Breast epithelium (tissue), 4 donors: ENCODE measurements at regions not wholly inside any gene's neighbourhood (a gene's known extent, or its start where the extent isn't known, plus 50 kb on each side); places are given as distances from the start of the nearest gene placed in this dataset.

Experiments
- DNase-seq, 2 donors: peaks; one replicate each; pipeline ENCODE4 v3.0.0-alpha.2; 2019; ENCODE audit warnings: low spot score in 2 of 2
- H3K27ac ChIP-seq, 2 donors: fragments of 200-600 bp; sonication (generic) in 1 of 2; one replicate each; pipeline ENCODE4 v1.5.1; 2016 to 2019; ENCODE audit warnings: mild to moderate bottlenecking in 1 of 2
- H3K27me3 ChIP-seq, 2 donors: fragments of 200-600 bp; sonication (generic) in 1 of 2; one replicate each; pipeline versions ENCODE4 v1.5.1 to v1.6.0; 2017 to 2019; ENCODE audit warnings: control low read depth in 1 of 2, mild to moderate bottlenecking in 1 of 2
- H3K36me3 ChIP-seq: fragments of 200-600 bp; one replicate; pipeline ENCODE4 v1.5.1; 2019
- H3K4me1 ChIP-seq, 2 donors: fragments of 200-600 bp; sonication (generic); one replicate each; pipeline ENCODE4 v1.5.1; 2016 to 2019; ENCODE audit warnings: control low read depth in 1 of 2
- H3K4me3 ChIP-seq, 3 donors: fragments of 200-600 bp; sonication (generic); 1 replicate in 2 of 3; 2 replicates in 1 of 3; pipeline ENCODE4 v1.5.1; 2016 to 2019; ENCODE audit warnings: mild to moderate bottlenecking in 3 of 3, moderate library complexity in 2 of 3
- H3K9me3 ChIP-seq, 2 donors: fragments of 200-600 bp; sonication (generic) in 1 of 2; one replicate each; pipeline ENCODE4 v1.5.1; 2016 to 2019; ENCODE audit warnings: control low read depth in 1 of 2
- POLR2A ChIP-seq: fragments of 450-650 bp; IDR thresholded peaks from one replicate; pipeline ENCODE4 v1.6.1; 2016; ENCODE audit warnings: antibody characterized with exemption, mild to moderate bottlenecking, moderate library complexity
- POLR2AphosphoS5 ChIP-seq, 3 donors: sonication (generic); formaldehyde crosslinking; IDR thresholded peaks; one replicate each; pipeline ENCODE4 v1.6.1; 2017; ENCODE audit warnings: antibody characterized with exemption in 3 of 3
- intact Hi-C: fragments of 100-400 bp; cut with DNase I; formaldehyde crosslinking; loops from one replicate; pipeline ENCODE4 v1.15.1; 2023; ENCODE audit warnings: low total_unique reads
- TF ChIP-seq, protein P1 (sequence below), 3 donors: fragments of 450-650 bp; IDR thresholded peaks; one replicate each; pipeline ENCODE4 v1.5.1; 2016 to 2017; ENCODE audit warnings: antibody characterized with exemption in 3 of 3, mild to moderate bottlenecking in 3 of 3, moderate library complexity in 3 of 3

DNA sequence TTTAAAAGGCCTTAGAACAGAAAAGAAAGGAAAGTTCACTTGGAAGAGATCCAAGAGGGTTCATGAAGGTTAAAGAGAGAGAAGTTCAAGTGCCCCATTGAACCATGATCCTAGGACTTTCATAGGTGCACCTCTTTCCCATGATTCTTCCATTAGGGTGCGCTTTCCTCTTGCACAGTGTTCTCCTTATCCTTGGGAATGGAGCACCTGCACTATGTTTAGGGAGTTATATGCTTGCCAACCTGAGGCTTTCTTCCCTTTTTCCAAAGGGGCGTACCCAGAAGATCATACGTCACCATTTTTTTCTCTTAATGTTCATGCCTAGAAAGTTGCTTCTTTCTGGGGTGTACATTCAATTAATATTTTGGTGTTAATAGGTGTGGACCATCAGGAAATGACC lies 908.0 kb upstream of the SORCS1 start:
- H3K27ac ChIP-seq, result no peak overlapping the region

DNA sequence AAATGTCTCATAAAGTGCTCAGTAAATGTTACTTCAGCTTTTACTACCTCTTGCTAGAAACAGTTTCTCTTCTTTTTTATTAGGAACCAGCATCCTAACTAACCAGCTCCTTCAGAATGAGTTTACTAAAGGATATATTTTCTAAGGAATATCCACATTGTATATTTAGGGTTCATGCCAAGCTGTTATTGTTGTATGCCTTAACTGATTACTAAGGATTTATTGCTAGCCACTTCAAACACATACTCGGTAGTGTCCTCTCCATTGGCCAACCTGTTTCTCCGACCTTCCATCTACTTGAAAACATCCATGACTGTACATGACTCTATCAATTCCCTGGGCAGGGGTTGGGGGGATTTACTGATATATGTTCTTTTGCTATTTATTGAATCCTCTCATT lies 906.3 kb upstream of the SORCS1 start:
- H3K4me1 ChIP-seq, result no peaks in the 10 kb centered on the region
- DNase-seq, result no peak
- no peaks in the 10 kb centered on the region for H3K27me3 ChIP-seq
- TF ChIP-seq POLR2AphosphoS5 (IDR thresholded peaks at IDR 0.05) (no peak), POLR2A (no peak)
- TF ChIP-seq, protein P1, sequence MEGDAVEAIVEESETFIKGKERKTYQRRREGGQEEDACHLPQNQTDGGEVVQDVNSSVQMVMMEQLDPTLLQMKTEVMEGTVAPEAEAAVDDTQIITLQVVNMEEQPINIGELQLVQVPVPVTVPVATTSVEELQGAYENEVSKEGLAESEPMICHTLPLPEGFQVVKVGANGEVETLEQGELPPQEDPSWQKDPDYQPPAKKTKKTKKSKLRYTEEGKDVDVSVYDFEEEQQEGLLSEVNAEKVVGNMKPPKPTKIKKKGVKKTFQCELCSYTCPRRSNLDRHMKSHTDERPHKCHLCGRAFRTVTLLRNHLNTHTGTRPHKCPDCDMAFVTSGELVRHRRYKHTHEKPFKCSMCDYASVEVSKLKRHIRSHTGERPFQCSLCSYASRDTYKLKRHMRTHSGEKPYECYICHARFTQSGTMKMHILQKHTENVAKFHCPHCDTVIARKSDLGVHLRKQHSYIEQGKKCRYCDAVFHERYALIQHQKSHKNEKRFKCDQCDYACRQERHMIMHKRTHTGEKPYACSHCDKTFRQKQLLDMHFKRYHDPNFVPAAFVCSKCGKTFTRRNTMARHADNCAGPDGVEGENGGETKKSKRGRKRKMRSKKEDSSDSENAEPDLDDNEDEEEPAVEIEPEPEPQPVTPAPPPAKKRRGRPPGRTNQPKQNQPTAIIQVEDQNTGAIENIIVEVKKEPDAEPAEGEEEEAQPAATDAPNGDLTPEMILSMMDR (IDR thresholded peaks at IDR 0.05), result no peak
- no peaks in the 10 kb centered on the region for H3K9me3 ChIP-seq
- intact Hi-C loops, result no loop called here
- no peak overlapping the region for H3K4me3 ChIP-seq
- no peak overlapping the region for H3K27ac ChIP-seq
- H3K36me3 ChIP-seq, result no peaks in the 10 kb centered on the region

More for the DNA sequence above, 908.0 kb upstream of the SORCS1 start:
- intact Hi-C loops, result no loop called here
- DNase-seq, result no peak
- H3K36me3 ChIP-seq, result no peaks in the 10 kb centered on the region
- no peak for TF ChIP-seq POLR2A
- TF ChIP-seq, protein P1 (IDR thresholded peaks at IDR 0.05), result no peak
- TF ChIP-seq POLR2AphosphoS5 (IDR thresholded peaks at IDR 0.05), result no peak
- H3K4me3 ChIP-seq, result no peak overlapping the region
- no peaks in the 10 kb centered on the region for H3K27me3 ChIP-seq
- H3K4me1 ChIP-seq, result no peaks in the 10 kb centered on the region
- H3K9me3 ChIP-seq, result no peaks in the 10 kb centered on the region

DNA sequence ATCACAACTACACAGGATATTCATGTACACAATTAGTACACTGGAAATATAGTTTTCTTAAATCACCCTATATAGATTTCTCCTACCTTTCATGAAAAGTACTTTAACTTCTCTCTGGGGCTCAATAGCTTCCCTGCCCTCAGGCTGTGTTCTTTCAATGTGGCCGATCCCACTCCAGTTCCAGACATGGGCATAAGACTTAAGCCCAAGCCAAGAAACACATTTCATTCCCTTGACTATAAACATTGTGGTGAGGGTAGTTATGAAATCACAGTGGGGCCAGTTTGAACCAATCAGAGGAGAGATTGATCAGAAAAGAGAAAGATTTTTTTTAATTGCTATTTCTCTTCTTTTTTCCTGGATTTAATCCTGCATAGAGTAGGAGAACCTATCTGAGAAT lies 904.6 kb upstream of the SORCS1 start:
- H3K36me3 ChIP-seq, result no peaks in the 10 kb centered on the region
- TF ChIP-seq POLR2A (no peak), POLR2AphosphoS5 (IDR thresholded peaks at IDR 0.05) (no peak)
- TF ChIP-seq, protein P1 (IDR thresholded peaks at IDR 0.05), result no peak
- no peak for DNase-seq
- no peak overlapping the region for H3K4me3 ChIP-seq
- H3K9me3 ChIP-seq, result no peaks in the 10 kb centered on the region
- intact Hi-C loops, result no loop called here
- no peak overlapping the region for H3K27ac ChIP-seq
- H3K27me3 ChIP-seq, result no peaks in the 10 kb centered on the region
- H3K4me1 ChIP-seq, result no peaks in the 10 kb centered on the region

DNA sequence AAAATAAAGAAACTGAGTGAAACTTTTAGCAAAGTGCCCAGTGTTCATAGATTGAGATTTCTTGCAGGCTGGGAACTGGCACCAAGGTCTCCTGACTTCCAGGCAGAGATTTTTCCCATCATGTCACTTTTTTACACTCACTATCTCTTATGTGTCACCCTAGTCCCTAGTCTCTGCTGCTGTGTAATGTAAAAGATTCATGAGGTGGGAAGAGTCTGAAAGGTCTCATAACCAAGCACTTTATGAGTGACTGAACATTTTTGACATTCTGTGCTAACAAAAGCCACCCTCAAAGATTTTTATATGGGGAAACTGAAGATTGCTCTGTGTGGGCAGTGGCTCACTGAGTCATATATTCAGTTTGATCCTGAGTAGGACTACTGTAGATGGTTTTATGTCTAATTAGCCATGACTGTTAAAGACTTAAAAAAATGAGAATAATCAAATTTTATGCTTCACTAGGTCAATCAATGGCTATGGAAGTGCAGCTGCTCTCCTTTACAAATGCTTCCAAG lies 900.3 kb upstream of the SORCS1 start:
- no peaks in the 10 kb centered on the region for H3K9me3 ChIP-seq
- TF ChIP-seq POLR2AphosphoS5 (IDR thresholded peaks at IDR 0.05) (no peak), POLR2A (no peak)
- TF ChIP-seq, protein P1 (IDR thresholded peaks at IDR 0.05), result no peak
- intact Hi-C loops, result no loop called here
- H3K4me1 ChIP-seq, result no peaks in the 10 kb centered on the region
- no peak overlapping the region for H3K27ac ChIP-seq
- no peak for DNase-seq
- H3K36me3 ChIP-seq, result no peaks in the 10 kb centered on the region
- H3K4me3 ChIP-seq, result no peak overlapping the region
- no peaks in the 10 kb centered on the region for H3K27me3 ChIP-seq

DNA sequence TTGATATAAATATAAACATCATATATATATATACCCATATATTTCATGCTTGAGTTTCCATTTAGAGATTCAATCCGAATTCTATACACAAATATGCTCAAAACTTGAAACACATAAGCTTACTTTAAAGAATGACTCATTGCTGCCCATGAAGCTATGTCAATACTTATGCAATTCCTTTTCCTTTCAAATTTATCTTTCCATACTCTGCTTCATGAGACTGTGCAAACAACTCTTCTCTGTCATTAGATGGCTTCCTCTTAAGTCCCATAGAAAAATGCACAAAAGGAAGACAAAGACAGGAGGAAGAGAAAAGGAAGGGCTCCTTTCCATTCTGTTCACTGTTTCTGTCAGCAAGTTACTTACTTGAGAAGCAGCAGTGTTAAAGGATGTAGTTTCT lies 895.7 kb upstream of the SORCS1 start:
- H3K27ac ChIP-seq, result no peak overlapping the region
- H3K9me3 ChIP-seq, result no peaks in the 10 kb centered on the region
- intact Hi-C loops, result no loop called here
- H3K4me3 ChIP-seq, result no peak overlapping the region
- H3K4me1 ChIP-seq, result no peaks in the 10 kb centered on the region
- no peaks in the 10 kb centered on the region for H3K27me3 ChIP-seq
- no peaks in the 10 kb centered on the region for H3K36me3 ChIP-seq
- DNase-seq, result no peak
- no peak for TF ChIP-seq POLR2AphosphoS5 (IDR thresholded peaks at IDR 0.05)
- no peak for TF ChIP-seq POLR2A
- TF ChIP-seq, protein P1 (IDR thresholded peaks at IDR 0.05), result no peak
